Activated CD4-positive, alpha-beta memory T cell treated with anti-CD3 and anti-CD28 coated beads, Interleukin-2, amount 10 ng/mL, durations not matched to agents 7 days and 5 days (primary cell): ENCODE measurements at regions not wholly inside any gene's neighbourhood (a gene's known extent, or its start where the extent isn't known, plus 50 kb on each side); places are given as distances from the start of the nearest gene placed in this dataset.

Experiments used
- CTCF ChIA-PET: fragments of 350-600 bp; sonication (Branson Sonifier 250); formaldehyde crosslinking; loops from one replicate; lab custom pipeline; 2021; ENCODE audit warnings: antibody characterized with exemption, inconsistent platforms; lab: Charles Lee
- POLR2A ChIA-PET: fragments of 350-600 bp; sonication (Branson Sonifier 250); formaldehyde crosslinking; loops from one replicate; lab custom pipeline; 2021; ENCODE audit warnings: antibody characterized with exemption; lab: Charles Lee
- DNase-seq: peaks from one replicate; pipeline ENCODE4 v3.0.0-alpha.2; 2020
- H3K27ac Mint-ChIP-seq: one replicate; pipeline ENCODE4 v1.8.0; 2021; ENCODE audit warnings: mild to moderate bottlenecking, mixed read lengths
- H3K27me3 Mint-ChIP-seq: one replicate; pipeline ENCODE4 v1.8.0; 2021; ENCODE audit warnings: mixed read lengths
- H3K36me3 Mint-ChIP-seq: one replicate; pipeline ENCODE4 v1.8.0; 2021; ENCODE audit warnings: low read depth, mixed read lengths
- H3K4me1 Mint-ChIP-seq: one replicate; pipeline ENCODE4 v1.8.0; 2021; ENCODE audit warnings: mixed read lengths
- H3K4me3 Mint-ChIP-seq: one replicate; pipeline ENCODE4 v1.8.0; 2021; ENCODE audit warnings: mild to moderate bottlenecking, mixed read lengths
- H3K9me3 Mint-ChIP-seq: one replicate; pipeline ENCODE4 v1.8.0; 2021; ENCODE audit warnings: mixed read lengths

- no peaks in the 10 kb centered on the region for H3K36me3 Mint-ChIP-seq
- H3K4me3 Mint-ChIP-seq: no peak overlapping the region
- no peak overlapping the region for H3K27ac Mint-ChIP-seq
- CTCF ChIA-PET: no interaction called here
- no peaks in the 10 kb centered on the region for H3K4me1 Mint-ChIP-seq
- H3K9me3 Mint-ChIP-seq: peaks cover 2% of the 10 kb centered on the region
- no peaks in the 10 kb centered on the region for H3K27me3 Mint-ChIP-seq
- DNase-seq: no peak
- POLR2A ChIA-PET: no interaction called here
Observed at GRCh38 chr3:181764544-181764943, 52.8 kb downstream of the SOX2 start.

- no peak for DNase-seq
- H3K9me3 Mint-ChIP-seq: no peaks in the 10 kb centered on the region
- H3K27me3 Mint-ChIP-seq: no peaks in the 10 kb centered on the region
- H3K4me3 Mint-ChIP-seq: no peak overlapping the region
- CTCF ChIA-PET: no interaction called here
- POLR2A ChIA-PET: no interaction called here
- H3K27ac Mint-ChIP-seq: no peak overlapping the region
- no peaks in the 10 kb centered on the region for H3K4me1 Mint-ChIP-seq
- no peaks in the 10 kb centered on the region for H3K36me3 Mint-ChIP-seq
Observed at GRCh38 chr3:181770296-181770695, 58.6 kb downstream of the SOX2 start.

- no peaks in the 10 kb centered on the region for H3K9me3 Mint-ChIP-seq
- POLR2A ChIA-PET: no interaction called here
- no peak for DNase-seq
- H3K36me3 Mint-ChIP-seq: no peaks in the 10 kb centered on the region
- H3K27ac Mint-ChIP-seq: no peak overlapping the region
- no peaks in the 10 kb centered on the region for H3K27me3 Mint-ChIP-seq
- CTCF ChIA-PET: no interaction called here
- no peaks in the 10 kb centered on the region for H3K4me1 Mint-ChIP-seq
- H3K4me3 Mint-ChIP-seq: no peak overlapping the region
Observed at GRCh38 chr3:181771120-181771519, 59.4 kb downstream of the SOX2 start.

- Mint-ChIP-seq H3K9me3 (no peaks in the 10 kb centered on the region), H3K36me3 (no peaks in the 10 kb centered on the region), H3K27me3 (no peaks in the 10 kb centered on the region), H3K4me1 (no peaks in the 10 kb centered on the region), H3K4me3 (no peak overlapping the region), H3K27ac (no peak overlapping the region)
- POLR2A ChIA-PET: no interaction called here
- DNase-seq: no peak
- CTCF ChIA-PET: no interaction called here
Observed at GRCh38 chr3:181772166-181772565, 60.4 kb downstream of the SOX2 start.

- DNase-seq: no peak
- Mint-ChIP-seq H3K9me3 (no peaks in the 10 kb centered on the region), H3K27ac (no peak overlapping the region), H3K4me3 (no peak overlapping the region), H3K27me3 (no peaks in the 10 kb centered on the region), H3K4me1 (no peaks in the 10 kb centered on the region), H3K36me3 (no peaks in the 10 kb centered on the region)
- ChIA-PET CTCF (no interaction called here), POLR2A (no interaction called here)
Observed at GRCh38 chr3:181773921-181774320, 62.2 kb downstream of the SOX2 start.

- CTCF ChIA-PET: no interaction called here
- H3K27me3 Mint-ChIP-seq: no peaks in the 10 kb centered on the region
- no peaks in the 10 kb centered on the region for H3K4me1 Mint-ChIP-seq
Observed at GRCh38 chr3:181782306-181782954, 70.7 kb downstream of the SOX2 start.

GRCh38 chr3:181790561-181790960, 78.8 kb downstream of the SOX2 start:
- DNase-seq: no peak
- Mint-ChIP-seq H3K27ac (no peak overlapping the region), H3K36me3 (no peaks in the 10 kb centered on the region), H3K4me1 (no peaks in the 10 kb centered on the region), H3K4me3 (no peak overlapping the region), H3K9me3 (no peaks in the 10 kb centered on the region), H3K27me3 (no peaks in the 10 kb centered on the region)
- CTCF ChIA-PET: interaction anchor here (0.6 kb wide), 1 partner anchor 290 kb away, joined by 3 read pairs; no protein-coding TSS in a partner anchor
- POLR2A ChIA-PET: no interaction called here

More at GRCh38 chr3:181782306-181782954, 70.7 kb downstream of the SOX2 start:
- Mint-ChIP-seq H3K36me3 (no peaks in the 10 kb centered on the region), H3K4me3 (no peak overlapping the region), H3K27ac (no peak overlapping the region), H3K9me3 (no peaks in the 10 kb centered on the region)
- POLR2A ChIA-PET: no interaction called here
- no peak for DNase-seq

- no peak overlapping the region for H3K4me3 Mint-ChIP-seq
- no peaks in the 10 kb centered on the region for H3K4me1 Mint-ChIP-seq
- CTCF ChIA-PET: interaction anchor here (0.7 kb wide), 1 partner anchor 82 kb away, joined by 4 read pairs; no protein-coding TSS in a partner anchor
- H3K9me3 Mint-ChIP-seq: no peaks in the 10 kb centered on the region
- no peaks in the 10 kb centered on the region for H3K36me3 Mint-ChIP-seq
- H3K27ac Mint-ChIP-seq: no peak overlapping the region
- H3K27me3 Mint-ChIP-seq: no peaks in the 10 kb centered on the region
- POLR2A ChIA-PET: no interaction called here
- DNase-seq: no peak
Observed at GRCh38 chr3:181791056-181791955, 79.6 kb downstream of the SOX2 start.

- DNase-seq: no peak
- no peaks in the 10 kb centered on the region for H3K9me3 Mint-ChIP-seq
- no peaks in the 10 kb centered on the region for H3K36me3 Mint-ChIP-seq
- H3K27ac Mint-ChIP-seq: no peak overlapping the region
- no peaks in the 10 kb centered on the region for H3K4me1 Mint-ChIP-seq
- H3K27me3 Mint-ChIP-seq: no peaks in the 10 kb centered on the region
- no peak overlapping the region for H3K4me3 Mint-ChIP-seq
- ChIA-PET POLR2A (no interaction called here), CTCF (no interaction called here)
Observed at GRCh38 chr3:181793006-181793405, 81.3 kb downstream of the SOX2 start.

- POLR2A ChIA-PET: no interaction called here
- no peak overlapping the region for H3K4me3 Mint-ChIP-seq
- H3K4me1 Mint-ChIP-seq: no peaks in the 10 kb centered on the region
- no peak overlapping the region for H3K27ac Mint-ChIP-seq
- H3K9me3 Mint-ChIP-seq: no peaks in the 10 kb centered on the region
- no peaks in the 10 kb centered on the region for H3K27me3 Mint-ChIP-seq
- no peak for DNase-seq
- no peaks in the 10 kb centered on the region for H3K36me3 Mint-ChIP-seq
- CTCF ChIA-PET: no interaction called here
Observed at GRCh38 chr3:181794011-181794790, 82.5 kb downstream of the SOX2 start.

GRCh38 chr3:181796641-181797040, 84.9 kb downstream of the SOX2 start:
- Mint-ChIP-seq H3K36me3 (no peaks in the 10 kb centered on the region), H3K4me3 (no peak overlapping the region), H3K4me1 (no peaks in the 10 kb centered on the region), H3K27ac (no peak overlapping the region), H3K27me3 (no peaks in the 10 kb centered on the region), H3K9me3 (no peaks in the 10 kb centered on the region)
- POLR2A ChIA-PET: no interaction called here
- no peak for DNase-seq
- CTCF ChIA-PET: no interaction called here

GRCh38 chr3:181797431-181797830, 85.7 kb downstream of the SOX2 start:
- Mint-ChIP-seq H3K36me3 (no peaks in the 10 kb centered on the region), H3K4me1 (no peaks in the 10 kb centered on the region), H3K4me3 (no peak overlapping the region), H3K27ac (no peak overlapping the region), H3K9me3 (no peaks in the 10 kb centered on the region), H3K27me3 (no peaks in the 10 kb centered on the region)
- ChIA-PET CTCF (no interaction called here), POLR2A (no interaction called here)
- DNase-seq: no peak

GRCh38 chr3:181805703-181806102, 94.0 kb downstream of the SOX2 start:
- H3K36me3 Mint-ChIP-seq: no peaks in the 10 kb centered on the region
- ChIA-PET CTCF (no interaction called here), POLR2A (no interaction called here)
- no peaks in the 10 kb centered on the region for H3K27me3 Mint-ChIP-seq
- H3K27ac Mint-ChIP-seq: no peak overlapping the region
- peaks cover 2% of the 10 kb centered on the region for H3K9me3 Mint-ChIP-seq
- DNase-seq: no peak
- no peaks in the 10 kb centered on the region for H3K4me1 Mint-ChIP-seq
- H3K4me3 Mint-ChIP-seq: no peak overlapping the region
